RWPE2 (cell line): ENCODE measurements at regions not wholly inside any gene's neighbourhood (a gene's known extent, or its start where the extent isn't known, plus 50 kb on each side); places are given as distances from the start of the nearest gene placed in this dataset.

Source experiments
- ATAC-seq: fragments of 200-7000 bp; cut with Tn5 transposase; 3 replicates; pipeline ENCODE4 v1.9.1; 2021; ENCODE audit warnings: low read depth
- DNase-seq: peaks from one replicate; pipeline ENCODE4 v3.0.0-alpha.2; 2020; ENCODE audit warnings: low spot score
- H3K27ac ChIP-seq: fragments of 450-650 bp; 2 replicates; pipeline ENCODE4 v1.5.1; 2017; ENCODE audit warnings: mild to moderate bottlenecking; ENCODE audit not compliant: poor library complexity, severe bottlenecking
- H3K27me3 ChIP-seq: fragments of 250-450 bp; sonication (Bioruptor Pico); 2 replicates; pipeline ENCODE4 v1.5.1; 2021; ENCODE audit warnings: mild to moderate bottlenecking, moderate library complexity; ENCODE audit not compliant: insufficient read depth, poor library complexity, severe bottlenecking
- H3K36me3 ChIP-seq: fragments of 250-450 bp; sonication (Bioruptor Pico); 2 replicates; pipeline ENCODE4 v1.5.1; 2020; ENCODE audit warnings: low read depth, mild to moderate bottlenecking, moderate library complexity
- H3K4me1 ChIP-seq: fragments of 250-450 bp; sonication (Bioruptor Pico); 2 replicates; pipeline ENCODE4 v1.5.1; 2021; ENCODE audit warnings: mild to moderate bottlenecking, moderate library complexity; ENCODE audit not compliant: insufficient read depth, poor library complexity, severe bottlenecking
- H3K4me3 ChIP-seq: fragments of 250-450 bp; sonication (Bioruptor Pico); 2 replicates; pipeline ENCODE4 v1.5.1; 2021; ENCODE audit warnings: mild to moderate bottlenecking, moderate library complexity; ENCODE audit not compliant: severe bottlenecking
- H3K9me3 ChIP-seq: fragments of 250-450 bp; sonication (Bioruptor Pico); 2 replicates; pipeline ENCODE4 v1.5.1; 2021; ENCODE audit warnings: mild to moderate bottlenecking, moderate library complexity; ENCODE audit not compliant: severe bottlenecking
- TF ChIP-seq, protein P1 (sequence below): fragments of 450-650 bp; IDR thresholded peaks from one replicate; pipeline ENCODE4 v1.5.1; 2017; ENCODE audit warnings: mild to moderate bottlenecking, moderate library complexity; ENCODE audit not compliant: poor library complexity, severe bottlenecking

DNA sequence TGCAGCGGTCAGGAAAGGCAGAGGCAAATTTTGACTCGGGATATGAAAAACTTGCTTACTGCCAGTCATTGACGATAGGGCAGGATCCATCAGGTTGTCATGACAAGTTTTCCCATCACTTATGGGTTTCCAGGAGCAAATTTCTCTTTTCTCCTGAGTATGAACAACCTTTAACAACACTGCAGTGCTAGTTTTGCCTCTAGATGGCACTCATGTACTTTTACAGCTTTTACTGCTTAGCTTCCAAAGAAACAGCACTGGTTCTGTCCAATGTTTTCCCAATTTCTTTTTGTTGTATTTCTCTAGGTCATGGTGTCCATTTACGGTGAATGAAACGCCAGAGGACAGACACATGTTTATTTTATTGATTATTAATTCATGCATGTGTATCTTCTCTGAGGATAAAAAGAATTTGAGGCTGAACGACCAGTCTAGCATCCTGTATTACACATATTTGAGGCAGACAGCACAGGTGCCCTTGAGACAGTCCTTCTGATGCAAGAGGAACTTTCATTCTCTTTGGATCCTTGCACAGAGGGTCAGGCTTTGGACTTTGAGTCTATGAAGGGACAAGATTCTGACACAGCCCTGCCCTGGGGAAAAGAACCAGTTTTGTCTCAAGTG lies 112.3 kb upstream of the TRABD2B start:
- Histone ChIP-seq H3K4me3 (no peak overlapping the region), H3K36me3 (no peaks in the 10 kb centered on the region), H3K9me3 (no peaks in the 10 kb centered on the region), H3K27ac (no peak overlapping the region), H3K4me1 (no peaks in the 10 kb centered on the region), H3K27me3 (no peaks in the 10 kb centered on the region)
- DNase-seq (no peak), ATAC-seq (peak; percentile 66; the same call in 1 of the 3 replicates)
- TF ChIP-seq, protein P1, sequence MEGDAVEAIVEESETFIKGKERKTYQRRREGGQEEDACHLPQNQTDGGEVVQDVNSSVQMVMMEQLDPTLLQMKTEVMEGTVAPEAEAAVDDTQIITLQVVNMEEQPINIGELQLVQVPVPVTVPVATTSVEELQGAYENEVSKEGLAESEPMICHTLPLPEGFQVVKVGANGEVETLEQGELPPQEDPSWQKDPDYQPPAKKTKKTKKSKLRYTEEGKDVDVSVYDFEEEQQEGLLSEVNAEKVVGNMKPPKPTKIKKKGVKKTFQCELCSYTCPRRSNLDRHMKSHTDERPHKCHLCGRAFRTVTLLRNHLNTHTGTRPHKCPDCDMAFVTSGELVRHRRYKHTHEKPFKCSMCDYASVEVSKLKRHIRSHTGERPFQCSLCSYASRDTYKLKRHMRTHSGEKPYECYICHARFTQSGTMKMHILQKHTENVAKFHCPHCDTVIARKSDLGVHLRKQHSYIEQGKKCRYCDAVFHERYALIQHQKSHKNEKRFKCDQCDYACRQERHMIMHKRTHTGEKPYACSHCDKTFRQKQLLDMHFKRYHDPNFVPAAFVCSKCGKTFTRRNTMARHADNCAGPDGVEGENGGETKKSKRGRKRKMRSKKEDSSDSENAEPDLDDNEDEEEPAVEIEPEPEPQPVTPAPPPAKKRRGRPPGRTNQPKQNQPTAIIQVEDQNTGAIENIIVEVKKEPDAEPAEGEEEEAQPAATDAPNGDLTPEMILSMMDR: peak; percentile 85

- no peaks in the 10 kb centered on the region for H3K9me3 ChIP-seq
- H3K27me3 ChIP-seq: no peaks in the 10 kb centered on the region
- no peak for ATAC-seq
- no peak overlapping the region for H3K27ac ChIP-seq
- TF ChIP-seq, protein P1: no peak
- H3K4me1 ChIP-seq: no peaks in the 10 kb centered on the region
- H3K4me3 ChIP-seq: no peak overlapping the region
- H3K36me3 ChIP-seq: no peaks in the 10 kb centered on the region
- DNase-seq: no peak
Measured at GRCh38 chr1:48107516-48107915, 110.3 kb upstream of the TRABD2B start.

DNA sequence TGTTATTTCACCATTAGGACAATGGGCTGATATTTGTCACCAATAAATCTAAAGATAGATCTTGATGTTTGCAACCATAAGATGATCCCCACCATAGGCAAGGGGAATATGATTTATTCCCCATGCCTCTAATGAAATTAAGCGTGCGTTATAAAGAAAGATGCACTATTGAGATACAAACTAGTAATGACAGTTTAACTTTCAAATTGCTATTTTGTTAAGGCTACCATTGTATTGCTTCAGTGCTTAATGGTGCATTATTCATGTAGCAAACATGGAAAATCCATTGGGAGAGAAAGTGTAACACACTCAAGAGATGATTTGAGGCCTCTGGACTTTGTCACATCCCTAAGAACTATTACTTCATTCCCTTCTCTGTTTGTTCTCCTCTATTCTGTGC lies 108.9 kb upstream of the TRABD2B start:
- DNase-seq (no peak), ATAC-seq (no peak)
- Histone ChIP-seq H3K4me1 (no peaks in the 10 kb centered on the region), H3K27ac (no peak overlapping the region), H3K27me3 (no peaks in the 10 kb centered on the region), H3K4me3 (no peak overlapping the region), H3K36me3 (no peaks in the 10 kb centered on the region), H3K9me3 (no peaks in the 10 kb centered on the region)
- TF ChIP-seq, protein P1: no peak

DNA sequence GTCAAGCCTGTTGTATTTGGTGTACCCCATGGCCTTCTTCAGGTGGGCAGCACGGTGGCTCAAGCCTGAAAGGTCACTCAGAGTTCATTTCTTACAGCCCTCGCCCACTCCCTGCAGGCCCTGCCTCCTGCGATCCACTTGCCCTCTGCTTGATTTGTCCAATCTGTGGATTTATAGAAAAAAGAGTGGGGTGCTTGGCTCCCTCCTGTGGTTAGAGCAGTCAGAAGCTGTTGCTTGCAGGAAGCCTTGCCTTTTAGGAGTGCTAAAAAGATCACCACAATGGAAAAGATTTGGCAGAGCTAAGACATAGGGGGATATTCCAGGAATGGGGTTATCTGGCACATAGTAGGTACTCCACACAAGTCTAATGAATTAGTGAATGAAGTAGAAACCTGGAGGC lies 108.0 kb upstream of the TRABD2B start:
- Histone ChIP-seq H3K27ac (no peak overlapping the region), H3K27me3 (no peaks in the 10 kb centered on the region), H3K36me3 (no peaks in the 10 kb centered on the region), H3K9me3 (no peaks in the 10 kb centered on the region), H3K4me3 (no peak overlapping the region), H3K4me1 (no peaks in the 10 kb centered on the region)
- no peak for ATAC-seq
- no peak for DNase-seq
- TF ChIP-seq, protein P1: peak; percentile 30

DNA sequence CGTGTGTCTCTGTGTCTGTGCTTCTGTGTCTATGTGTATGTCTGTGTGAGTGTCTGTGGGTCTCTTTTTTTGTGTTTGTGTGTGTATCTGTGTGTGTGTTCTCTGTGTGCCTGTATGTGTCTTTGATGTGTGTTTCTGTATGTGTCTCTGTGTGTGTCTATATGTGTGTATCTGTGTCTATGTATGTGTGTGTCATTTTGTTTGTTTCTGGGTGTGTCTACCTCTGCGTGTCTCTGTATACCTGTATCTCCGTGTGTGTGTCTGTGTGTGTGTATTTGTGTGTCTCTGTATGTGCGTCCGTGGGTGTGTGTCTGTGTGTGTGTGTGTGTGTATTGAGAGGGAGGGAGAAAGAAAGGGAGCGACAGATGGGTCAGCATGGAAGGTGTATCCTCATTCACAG lies 106.3 kb upstream of the TRABD2B start:
- peaks cover 9% of the 10 kb centered on the region for H3K27me3 ChIP-seq
- H3K36me3 ChIP-seq: no peaks in the 10 kb centered on the region
- TF ChIP-seq, protein P1: no peak
- no peaks in the 10 kb centered on the region for H3K9me3 ChIP-seq
- DNase-seq (no peak), ATAC-seq (no peak)
- H3K4me1 ChIP-seq: no peaks in the 10 kb centered on the region
- no peak overlapping the region for H3K27ac ChIP-seq
- no peak overlapping the region for H3K4me3 ChIP-seq
